ENCODE measurements at regions not wholly inside any gene's neighbourhood (a gene's known extent, or its start where the extent isn't known, plus 50 kb on each side); places are given as distances from the start of the nearest gene placed in this dataset.
A peak's percentile ranks its signal among the peaks of the same experiment; 100 is the strongest.
"Not testable (repeated sequence)": the region's sequence is repeated elsewhere in the genome, so short reads cannot be mapped to it uniquely, and the experiment has no call there.

GRCh38 chr9:94387338-94388010 is 59.0 kb upstream of the NUTM2F start:
- H3K36me3 ChIP-seq; intact Hi-C loops (cut with DNase I); H3K4me3 ChIP-seq; H3K9me3 ChIP-seq; H3K4me1 ChIP-seq; H3K27me3 ChIP-seq; FAIRE-seq; ATAC-seq; DNase-seq; H3K27ac ChIP-seq: not testable (repeated sequence)
- 89 to 95% methylated on average over 5 of the region's 5 CpGs for WGBS, 2 donors

- H3K4me1 ChIP-seq; H3K9me3 ChIP-seq; H3K27me3 ChIP-seq; H3K36me3 ChIP-seq; DNase-seq; H3K4me3 ChIP-seq; ATAC-seq; intact Hi-C loops (cut with DNase I); FAIRE-seq; H3K27ac ChIP-seq: not testable (repeated sequence)
- 99 to 100% methylated on average over 2 of the region's 2 CpGs for WGBS, 2 donors
Observed at GRCh38 chr9:94388011-94388406, 59.6 kb upstream of the NUTM2F start.

- 90 to 98% methylated on average over 3 to 4 of the region's 5 CpGs for WGBS, 2 donors
- H3K4me1 ChIP-seq; H3K9me3 ChIP-seq; H3K36me3 ChIP-seq; H3K27ac ChIP-seq; intact Hi-C loops (cut with DNase I); FAIRE-seq; H3K27me3 ChIP-seq; H3K4me3 ChIP-seq; ATAC-seq; DNase-seq: not testable (repeated sequence)
Observed at GRCh38 chr9:94390425-94391098, 62.1 kb upstream of the NUTM2F start.

- H3K36me3 ChIP-seq; H3K4me1 ChIP-seq; intact Hi-C loops (cut with DNase I); H3K27ac ChIP-seq; H3K9me3 ChIP-seq; DNase-seq; ATAC-seq; FAIRE-seq; H3K4me3 ChIP-seq; H3K27me3 ChIP-seq: not testable (repeated sequence)
- WGBS, 2 donors: no CpG with 5 or more reads among the region's 2 CpGs
Observed at GRCh38 chr9:94392971-94393624, 64.7 kb upstream of the NUTM2F start.

GRCh38 chr9:94397766-94398379 is 69.4 kb upstream of the NUTM2F start:
- H3K27me3 ChIP-seq; H3K27ac ChIP-seq; H3K4me1 ChIP-seq; H3K9me3 ChIP-seq; FAIRE-seq; H3K4me3 ChIP-seq; intact Hi-C loops (cut with DNase I); H3K36me3 ChIP-seq; DNase-seq: not testable (repeated sequence)
- peak in 1 of 4 donors; percentile 55 for ATAC-seq
- WGBS, 2 donors: 60 to 71% methylated on average over 3 of the region's 3 CpGs

GRCh38 chr9:94400461-94400860 is 72.0 kb upstream of the NUTM2F start:
- DNase-seq; FAIRE-seq; H3K4me3 ChIP-seq; H3K27ac ChIP-seq; intact Hi-C loops (cut with DNase I); H3K4me1 ChIP-seq; H3K36me3 ChIP-seq; ATAC-seq; H3K9me3 ChIP-seq; H3K27me3 ChIP-seq: not testable (repeated sequence)
- WGBS, 2 donors: 81 to 92% methylated on average over 4 of the region's 4 CpGs

GRCh38 chr9:94402795-94403194 is 74.4 kb upstream of the NUTM2F start:
- 96 to 100% methylated on average over 1 of the region's 1 CpG for WGBS, 2 donors
- not testable (repeated sequence) for H3K4me3 ChIP-seq, FAIRE-seq

GRCh38 chr9:94403571-94403970 is 75.1 kb upstream of the NUTM2F start:
- H3K27me3 ChIP-seq; ATAC-seq; H3K4me1 ChIP-seq; intact Hi-C loops (cut with DNase I); H3K36me3 ChIP-seq; H3K27ac ChIP-seq; H3K9me3 ChIP-seq; DNase-seq; FAIRE-seq; H3K4me3 ChIP-seq: not testable (repeated sequence)
- WGBS, 2 donors: 92 to 100% methylated on average over 3 of the region's 3 CpGs

More at GRCh38 chr9:94402795-94403194, 74.4 kb upstream of the NUTM2F start:
- DNase-seq; H3K27me3 ChIP-seq; intact Hi-C loops (cut with DNase I); H3K36me3 ChIP-seq; H3K4me1 ChIP-seq; H3K27ac ChIP-seq; H3K9me3 ChIP-seq; ATAC-seq: not testable (repeated sequence)

GRCh38 chr9:94413665-94414064 is 85.2 kb upstream of the NUTM2F start:
- H3K4me3 ChIP-seq; DNase-seq; H3K27me3 ChIP-seq; H3K4me1 ChIP-seq; intact Hi-C loops (cut with DNase I); FAIRE-seq; H3K9me3 ChIP-seq; H3K27ac ChIP-seq; H3K36me3 ChIP-seq: not testable (repeated sequence)
- ATAC-seq: peak in 1 of 4 donors; percentile 18
- 58 to 63% methylated on average over 2 of the region's 2 CpGs for WGBS, 2 donors

- FAIRE-seq; ATAC-seq; H3K4me3 ChIP-seq; H3K27ac ChIP-seq; intact Hi-C loops (cut with DNase I); DNase-seq; H3K36me3 ChIP-seq; H3K27me3 ChIP-seq; H3K9me3 ChIP-seq; H3K4me1 ChIP-seq: not testable (repeated sequence)
- WGBS, 2 donors: 89 to 94% methylated on average over 5 of the region's 5 CpGs
Observed at GRCh38 chr9:94415111-94415510, 86.7 kb upstream of the NUTM2F start.

- H3K9me3 ChIP-seq; H3K27me3 ChIP-seq; intact Hi-C loops (cut with DNase I); FAIRE-seq; H3K27ac ChIP-seq; ATAC-seq; H3K4me1 ChIP-seq; DNase-seq; H3K4me3 ChIP-seq; H3K36me3 ChIP-seq: not testable (repeated sequence)
- WGBS, 2 donors: 48% methylated on average over 5 of the region's 5 CpGs
Observed at GRCh38 chr9:94420098-94420497, 91.7 kb upstream of the NUTM2F start.

- H3K4me1 ChIP-seq; H3K36me3 ChIP-seq; H3K27me3 ChIP-seq; ATAC-seq; FAIRE-seq; H3K9me3 ChIP-seq; DNase-seq; intact Hi-C loops (cut with DNase I); H3K4me3 ChIP-seq; H3K27ac ChIP-seq: not testable (repeated sequence)
- 93 to 96% methylated on average over 9 of the region's 9 CpGs for WGBS, 2 donors
Observed at GRCh38 chr9:94421951-94422350, 93.5 kb upstream of the NUTM2F start.

All from pancreas (tissue), 10 donors.